OCI-LY1 (cell line): ENCODE measurements at regions not wholly inside any gene's neighbourhood (a gene's known extent, or its start where the extent isn't known, plus 50 kb on each side); places are given as distances from the start of the nearest gene placed in this dataset.

Source experiments
- H2AFZ ChIP-seq: fragments of 200-600 bp; sonication (generic), shearing (Covaris generic); 2 replicates; pipeline ENCODE4 v1.6.0; 2014; ENCODE audit warnings: antibody characterized with exemption, mild to moderate bottlenecking, low read length
- H3F3A ChIP-seq: fragments of 200-600 bp; sonication (generic), shearing (Covaris generic); 2 replicates; pipeline ENCODE4 v1.6.0; 2014; ENCODE audit warnings: mild to moderate bottlenecking, antibody characterized with exemption, low read length, moderate library complexity; ENCODE audit not compliant: insufficient read depth
- H3K27ac ChIP-seq: fragments of 200-600 bp; sonication (generic); 2 replicates; pipeline ENCODE4 v1.5.1; 2014; ENCODE audit warnings: low read length, mixed run types, mild to moderate bottlenecking, low read depth; ENCODE audit not compliant: poor library complexity, severe bottlenecking
- H3K27me3 ChIP-seq: fragments of 200-600 bp; sonication (generic); 2 replicates; pipeline ENCODE4 v1.6.0; 2014; ENCODE audit warnings: antibody characterized with exemption, mild to moderate bottlenecking, low read length, moderate library complexity; ENCODE audit not compliant: insufficient read depth
- H3K36me3 ChIP-seq: fragments of 200-600 bp; sonication (generic); 2 replicates; pipeline ENCODE4 v1.6.1; 2014; ENCODE audit warnings: mild to moderate bottlenecking, antibody characterized with exemption, low read length, moderate library complexity, mixed read lengths; ENCODE audit not compliant: insufficient read depth
- H3K4me1 ChIP-seq: fragments of 200-600 bp; sonication (generic); 2 replicates; pipeline ENCODE4 v1.5.1; 2014; ENCODE audit warnings: mild to moderate bottlenecking, low read length, moderate library complexity; ENCODE audit not compliant: insufficient read depth, severe bottlenecking
- H3K4me2 ChIP-seq: fragments of 200-600 bp; sonication (generic), shearing (Covaris generic); 2 replicates; pipeline ENCODE4 v1.6.1; 2014; ENCODE audit warnings: low read length
- H3K4me3 ChIP-seq: fragments of 200-600 bp; sonication (generic); 2 replicates; pipeline ENCODE4 v1.5.1; 2014; ENCODE audit warnings: low read length, low read depth, mild to moderate bottlenecking, mixed read lengths; ENCODE audit not compliant: poor library complexity, severe bottlenecking
- H3K79me2 ChIP-seq: fragments of 200-600 bp; shearing (Covaris generic); 2 replicates; pipeline ENCODE4 v1.6.1; 2016; ENCODE audit warnings: mixed run types, low read length, mixed read lengths; ENCODE audit not compliant: insufficient read depth
- H3K9ac ChIP-seq: fragments of 200-600 bp; sonication (generic), shearing (Covaris generic); 2 replicates; pipeline ENCODE4 v1.6.1; 2014; ENCODE audit warnings: mild to moderate bottlenecking, low read length, mixed read lengths
- H3K9me2 ChIP-seq: fragments of 200-600 bp; sonication (generic), shearing (Covaris generic); 2 replicates; pipeline ENCODE4 v1.6.1; 2014; ENCODE audit warnings: low read depth, mild to moderate bottlenecking, low read length, mixed read lengths
- H3K9me3 ChIP-seq: fragments of 200-600 bp; shearing (Covaris generic); 2 replicates; pipeline ENCODE4 v1.6.1; 2014; ENCODE audit warnings: low read length, mixed read lengths
- H4K20me1 ChIP-seq: fragments of 200-600 bp; sonication (generic), shearing (Covaris generic); 2 replicates; pipeline ENCODE4 v1.6.0; 2016; ENCODE audit warnings: mild to moderate bottlenecking, low read length; ENCODE audit not compliant: insufficient read depth
- EZH2 ChIP-seq: fragments of 200-600 bp; sonication (generic), shearing (Covaris generic); IDR thresholded peaks from 2 replicates; pipeline ENCODE4 v1.8.0; 2017; ENCODE audit warnings: borderline replicate concordance, mixed run types, mild to moderate bottlenecking, antibody characterized with exemption, low read length, moderate library complexity, mixed read lengths
- TF ChIP-seq, protein P1 (sequence below): fragments of 200-600 bp; sonication (generic), shearing (Covaris generic); IDR thresholded peaks from 2 replicates; pipeline ENCODE4 v1.5.1; 2017; ENCODE audit warnings: mild to moderate bottlenecking, antibody characterized with exemption, low read length, moderate library complexity, mixed read lengths

DNA sequence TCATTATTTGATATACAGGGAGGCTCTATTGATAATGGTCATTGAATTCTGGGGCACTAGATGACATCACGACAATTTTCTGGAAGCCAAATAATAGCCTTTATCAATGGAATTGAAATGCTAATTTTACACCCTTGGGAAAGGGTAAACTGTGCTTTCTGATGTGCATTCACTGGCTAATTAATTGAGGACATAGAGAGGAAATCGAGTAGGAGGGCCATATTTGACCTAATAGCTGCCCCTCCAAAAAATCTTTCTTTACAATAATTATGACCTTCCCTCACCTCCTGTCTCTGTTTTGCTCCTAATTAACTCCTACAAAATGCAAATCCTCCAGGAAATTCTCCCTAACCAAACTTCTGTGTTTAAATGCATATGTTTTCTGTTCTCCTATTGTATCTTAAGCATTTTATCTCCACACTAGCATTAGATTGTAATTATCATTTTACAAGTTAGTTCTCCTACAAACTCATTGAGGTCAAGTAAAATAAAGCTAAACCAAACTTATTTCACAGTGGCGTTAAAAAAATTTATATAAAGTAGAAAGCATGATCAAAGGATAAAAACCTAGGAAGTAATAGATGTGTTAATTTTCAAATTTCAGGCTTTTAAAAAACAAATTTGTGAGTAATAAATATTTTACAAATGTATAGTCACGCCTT is 1414.0 kb upstream of the AGA start:
- no peaks in the 10 kb centered on the region for H3K27me3 ChIP-seq
- H3F3A ChIP-seq: no peaks in the 10 kb centered on the region
- TF ChIP-seq, protein P1, sequence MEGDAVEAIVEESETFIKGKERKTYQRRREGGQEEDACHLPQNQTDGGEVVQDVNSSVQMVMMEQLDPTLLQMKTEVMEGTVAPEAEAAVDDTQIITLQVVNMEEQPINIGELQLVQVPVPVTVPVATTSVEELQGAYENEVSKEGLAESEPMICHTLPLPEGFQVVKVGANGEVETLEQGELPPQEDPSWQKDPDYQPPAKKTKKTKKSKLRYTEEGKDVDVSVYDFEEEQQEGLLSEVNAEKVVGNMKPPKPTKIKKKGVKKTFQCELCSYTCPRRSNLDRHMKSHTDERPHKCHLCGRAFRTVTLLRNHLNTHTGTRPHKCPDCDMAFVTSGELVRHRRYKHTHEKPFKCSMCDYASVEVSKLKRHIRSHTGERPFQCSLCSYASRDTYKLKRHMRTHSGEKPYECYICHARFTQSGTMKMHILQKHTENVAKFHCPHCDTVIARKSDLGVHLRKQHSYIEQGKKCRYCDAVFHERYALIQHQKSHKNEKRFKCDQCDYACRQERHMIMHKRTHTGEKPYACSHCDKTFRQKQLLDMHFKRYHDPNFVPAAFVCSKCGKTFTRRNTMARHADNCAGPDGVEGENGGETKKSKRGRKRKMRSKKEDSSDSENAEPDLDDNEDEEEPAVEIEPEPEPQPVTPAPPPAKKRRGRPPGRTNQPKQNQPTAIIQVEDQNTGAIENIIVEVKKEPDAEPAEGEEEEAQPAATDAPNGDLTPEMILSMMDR: no peak
- TF ChIP-seq EZH2: no peak
- H3K4me1 ChIP-seq: no peaks in the 10 kb centered on the region
- H3K9me2 ChIP-seq: no peaks in the 10 kb centered on the region
- no peak overlapping the region for H3K27ac ChIP-seq
- H3K36me3 ChIP-seq: no peaks in the 10 kb centered on the region
- H4K20me1 ChIP-seq: no peaks in the 10 kb centered on the region
- no peaks in the 10 kb centered on the region for H3K9me3 ChIP-seq
- no peak overlapping the region for H3K9ac ChIP-seq
- H2AFZ ChIP-seq: no peak overlapping the region
- no peaks in the 10 kb centered on the region for H3K79me2 ChIP-seq
- H3K4me3 ChIP-seq: no peak overlapping the region
- no peak overlapping the region for H3K4me2 ChIP-seq

DNA sequence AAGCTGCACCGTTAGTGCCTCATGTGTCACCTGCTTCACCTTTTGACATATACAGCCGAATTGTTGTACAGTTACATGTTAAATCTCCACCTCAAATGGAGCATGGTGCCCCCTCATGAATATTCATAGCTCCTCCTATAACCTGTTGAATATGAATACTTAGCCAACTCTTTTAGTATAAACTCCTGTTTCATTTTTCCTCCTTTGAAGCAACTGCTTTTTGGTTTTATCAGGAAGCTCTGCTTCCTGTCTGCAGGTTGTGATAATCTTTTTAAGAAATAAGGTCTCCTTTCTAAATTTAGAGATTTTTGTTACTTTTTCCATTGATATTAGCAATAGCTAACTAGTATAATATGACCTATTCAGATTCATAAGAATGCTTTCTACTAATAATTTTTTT is 1429.2 kb upstream of the AGA start:
- Histone ChIP-seq H3K79me2 (no peaks in the 10 kb centered on the region), H3K4me3 (no peak overlapping the region), H3K4me1 (no peaks in the 10 kb centered on the region), H3K9me3 (no peaks in the 10 kb centered on the region), H3K9me2 (no peaks in the 10 kb centered on the region), H3K27ac (no peak overlapping the region), H2AFZ (no peak overlapping the region), H4K20me1 (no peaks in the 10 kb centered on the region), H3K27me3 (no peaks in the 10 kb centered on the region), H3K4me2 (no peak overlapping the region), H3K9ac (no peak overlapping the region), H3K36me3 (no peaks in the 10 kb centered on the region), H3F3A (no peaks in the 10 kb centered on the region)
- no peak for TF ChIP-seq EZH2
- TF ChIP-seq, protein P1: no peak

DNA sequence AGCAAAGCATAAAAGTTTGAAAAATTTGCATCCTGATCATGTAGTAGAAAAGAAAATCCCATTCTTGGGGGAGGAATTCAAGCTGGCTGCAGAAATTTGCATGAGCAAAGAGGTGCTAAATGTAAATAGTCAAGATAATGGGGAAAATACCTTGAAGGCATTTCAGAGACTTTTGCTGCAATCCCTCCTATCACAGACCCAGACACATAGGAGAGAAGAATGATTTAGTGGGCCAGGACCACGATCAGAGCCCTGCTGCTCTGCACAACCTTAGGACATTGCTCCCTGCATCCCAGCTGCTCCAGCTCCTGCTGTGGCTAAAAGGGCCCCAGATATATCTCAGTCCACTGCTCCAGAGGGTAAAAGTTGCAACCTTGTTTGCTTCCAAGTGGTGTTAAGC is 1439.7 kb upstream of the AGA start:
- no peaks in the 10 kb centered on the region for H4K20me1 ChIP-seq
- H3K27me3 ChIP-seq: no peaks in the 10 kb centered on the region
- TF ChIP-seq EZH2: no peak
- TF ChIP-seq, protein P1: no peak
- H3K4me3 ChIP-seq: no peak overlapping the region
- no peak overlapping the region for H3K4me2 ChIP-seq
- no peaks in the 10 kb centered on the region for H3K36me3 ChIP-seq
- no peaks in the 10 kb centered on the region for H3K79me2 ChIP-seq
- no peaks in the 10 kb centered on the region for H3K4me1 ChIP-seq
- no peaks in the 10 kb centered on the region for H3K9me2 ChIP-seq
- no peak overlapping the region for H3K27ac ChIP-seq
- H3K9me3 ChIP-seq: no peaks in the 10 kb centered on the region
- H3F3A ChIP-seq: no peaks in the 10 kb centered on the region
- no peak overlapping the region for H2AFZ ChIP-seq
- no peak overlapping the region for H3K9ac ChIP-seq
